ENCODE measurements at regions not wholly inside any gene's neighbourhood (a gene's known extent, or its start where the extent isn't known, plus 50 kb on each side); places are given as distances from the start of the nearest gene placed in this dataset.

DNA sequence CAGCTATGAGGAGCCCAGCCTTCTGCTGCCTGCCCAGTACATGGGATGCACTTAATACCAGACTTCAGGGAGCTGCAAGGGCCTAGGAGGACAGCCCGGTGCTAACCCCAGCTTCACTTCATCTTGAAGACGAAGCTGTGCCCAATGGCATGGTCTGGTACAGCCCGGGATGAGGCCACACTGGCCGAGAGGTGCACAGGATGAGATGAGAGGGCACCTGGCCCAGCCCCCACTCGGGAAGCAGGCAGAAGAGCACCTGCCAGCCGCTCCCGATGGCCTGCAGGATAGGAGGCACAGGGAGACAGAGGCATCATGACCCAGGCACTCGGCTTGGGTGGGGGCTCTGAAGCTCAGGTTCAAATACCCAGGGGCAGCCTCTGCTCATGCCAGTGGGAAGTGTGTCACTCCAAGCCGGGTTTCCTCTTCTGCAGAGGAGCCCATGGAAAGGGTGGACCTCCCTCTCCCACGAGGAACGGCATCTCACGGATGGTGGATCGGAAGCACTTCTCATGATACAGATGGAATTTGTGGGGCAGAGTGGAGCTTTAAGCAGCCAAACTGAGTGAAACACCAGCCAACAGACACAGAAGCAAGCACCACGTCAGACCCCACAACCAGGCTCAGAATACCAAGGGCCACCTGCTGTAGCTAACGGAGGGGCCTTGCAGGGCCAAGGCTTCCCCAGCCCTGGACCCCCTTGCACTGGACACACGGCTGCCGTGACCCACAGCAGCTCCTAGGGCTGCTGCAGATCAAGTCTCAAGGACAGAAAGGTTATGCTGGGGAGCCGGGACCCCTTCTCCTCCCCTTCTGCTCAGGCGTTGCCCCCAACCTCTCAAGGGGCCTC is 875.2 kb downstream of the BRD1 start:
- TF ChIP-seq, protein P1, sequence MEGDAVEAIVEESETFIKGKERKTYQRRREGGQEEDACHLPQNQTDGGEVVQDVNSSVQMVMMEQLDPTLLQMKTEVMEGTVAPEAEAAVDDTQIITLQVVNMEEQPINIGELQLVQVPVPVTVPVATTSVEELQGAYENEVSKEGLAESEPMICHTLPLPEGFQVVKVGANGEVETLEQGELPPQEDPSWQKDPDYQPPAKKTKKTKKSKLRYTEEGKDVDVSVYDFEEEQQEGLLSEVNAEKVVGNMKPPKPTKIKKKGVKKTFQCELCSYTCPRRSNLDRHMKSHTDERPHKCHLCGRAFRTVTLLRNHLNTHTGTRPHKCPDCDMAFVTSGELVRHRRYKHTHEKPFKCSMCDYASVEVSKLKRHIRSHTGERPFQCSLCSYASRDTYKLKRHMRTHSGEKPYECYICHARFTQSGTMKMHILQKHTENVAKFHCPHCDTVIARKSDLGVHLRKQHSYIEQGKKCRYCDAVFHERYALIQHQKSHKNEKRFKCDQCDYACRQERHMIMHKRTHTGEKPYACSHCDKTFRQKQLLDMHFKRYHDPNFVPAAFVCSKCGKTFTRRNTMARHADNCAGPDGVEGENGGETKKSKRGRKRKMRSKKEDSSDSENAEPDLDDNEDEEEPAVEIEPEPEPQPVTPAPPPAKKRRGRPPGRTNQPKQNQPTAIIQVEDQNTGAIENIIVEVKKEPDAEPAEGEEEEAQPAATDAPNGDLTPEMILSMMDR (IDR thresholded peaks at IDR 0.05; ENCODE audit: low read depth, low read length), result no peak
- Histone ChIP-seq H3K4me3 (no peak overlapping the region), H3K9me3 (ENCODE audit: low read depth) (no peaks in the 10 kb centered on the region), H3K27ac (no peak overlapping the region), H3K27me3 (no peaks in the 10 kb centered on the region), H3K36me3 (no peaks in the 10 kb centered on the region), H3K4me1 (ENCODE audit: low read depth) (no peaks in the 10 kb centered on the region)
- DNase-seq (ENCODE audit: low read depth in 1 of 2, low spot score in 1 of 2), result no peak

DNA sequence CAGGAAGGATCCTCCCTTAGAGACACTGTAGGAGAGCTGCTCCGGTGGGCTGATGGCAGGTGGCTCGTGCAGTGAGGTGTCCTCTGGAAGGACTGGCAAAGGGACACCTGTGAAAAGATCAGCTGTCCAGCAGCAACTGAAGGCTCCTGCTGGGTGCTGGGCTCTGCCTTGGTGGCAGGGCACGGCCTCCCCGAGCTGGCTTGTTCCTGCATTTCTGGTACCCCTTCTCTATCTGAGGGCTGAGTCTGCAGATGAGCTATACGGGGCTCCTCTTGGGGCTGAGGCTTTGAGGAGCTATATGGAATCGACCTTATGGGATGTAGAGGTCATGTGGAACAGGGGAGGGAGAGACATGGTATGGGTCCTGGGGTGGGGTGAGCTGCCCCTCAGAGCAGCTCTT is 875.8 kb downstream of the BRD1 start:
- TF ChIP-seq, protein P1 (IDR thresholded peaks at IDR 0.05; ENCODE audit: low read depth, low read length), result no peak
- DNase-seq (ENCODE audit: low read depth in 1 of 2, low spot score in 1 of 2), result no peak
- H3K27me3 ChIP-seq, result no peaks in the 10 kb centered on the region
- no peak overlapping the region for H3K4me3 ChIP-seq
- H3K4me1 ChIP-seq (ENCODE audit: low read depth), result no peaks in the 10 kb centered on the region
- H3K27ac ChIP-seq, result no peak overlapping the region
- no peaks in the 10 kb centered on the region for H3K9me3 ChIP-seq (ENCODE audit: low read depth)
- H3K36me3 ChIP-seq, result no peaks in the 10 kb centered on the region

DNA sequence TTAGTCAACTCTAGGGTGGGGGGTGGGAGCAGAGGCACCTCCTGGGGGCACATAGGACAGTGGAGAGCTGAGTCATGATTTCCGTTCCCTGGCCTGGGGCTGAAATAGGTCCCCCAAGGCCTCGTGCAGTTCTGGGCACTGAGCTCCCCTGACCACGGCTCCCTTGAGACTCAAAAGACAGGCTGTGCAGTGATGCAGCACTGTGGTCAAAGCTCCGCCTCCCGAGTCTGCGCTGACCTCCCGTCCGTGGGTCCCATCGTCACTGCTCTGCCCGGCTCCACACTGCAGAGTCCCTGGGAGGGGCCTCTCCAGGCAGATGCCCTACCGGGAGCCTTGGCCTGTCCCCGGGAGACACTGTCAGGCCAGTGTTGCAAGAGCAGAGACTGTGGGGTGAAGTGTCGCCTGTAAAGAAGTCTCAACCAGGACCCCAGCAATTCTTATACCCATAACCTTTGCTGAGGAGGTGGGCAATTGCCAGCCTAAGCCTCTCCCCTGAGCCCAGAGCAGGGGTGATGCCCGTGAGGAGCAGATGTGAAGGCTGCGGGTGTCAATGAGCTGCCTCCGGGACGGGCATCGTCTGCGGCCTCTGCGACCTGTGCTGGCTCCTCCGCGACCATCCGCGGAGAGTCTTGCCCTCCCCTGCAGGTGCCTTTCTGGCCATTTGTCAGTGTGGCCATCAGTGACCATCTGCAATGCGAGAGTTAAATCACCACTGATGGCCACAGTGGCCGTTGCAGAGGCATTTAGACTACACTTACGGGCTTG is 877.3 kb downstream of the BRD1 start:
- DNase-seq (ENCODE audit: low read depth in 1 of 2, low spot score in 1 of 2), result no peak
- Histone ChIP-seq H3K27ac (no peak overlapping the region), H3K27me3 (no peaks in the 10 kb centered on the region), H3K4me3 (no peak overlapping the region), H3K4me1 (ENCODE audit: low read depth) (no peaks in the 10 kb centered on the region), H3K9me3 (ENCODE audit: low read depth) (no peaks in the 10 kb centered on the region), H3K36me3 (no peaks in the 10 kb centered on the region)
- TF ChIP-seq, protein P1 (IDR thresholded peaks at IDR 0.05; ENCODE audit: low read depth, low read length), result no peak

DNA sequence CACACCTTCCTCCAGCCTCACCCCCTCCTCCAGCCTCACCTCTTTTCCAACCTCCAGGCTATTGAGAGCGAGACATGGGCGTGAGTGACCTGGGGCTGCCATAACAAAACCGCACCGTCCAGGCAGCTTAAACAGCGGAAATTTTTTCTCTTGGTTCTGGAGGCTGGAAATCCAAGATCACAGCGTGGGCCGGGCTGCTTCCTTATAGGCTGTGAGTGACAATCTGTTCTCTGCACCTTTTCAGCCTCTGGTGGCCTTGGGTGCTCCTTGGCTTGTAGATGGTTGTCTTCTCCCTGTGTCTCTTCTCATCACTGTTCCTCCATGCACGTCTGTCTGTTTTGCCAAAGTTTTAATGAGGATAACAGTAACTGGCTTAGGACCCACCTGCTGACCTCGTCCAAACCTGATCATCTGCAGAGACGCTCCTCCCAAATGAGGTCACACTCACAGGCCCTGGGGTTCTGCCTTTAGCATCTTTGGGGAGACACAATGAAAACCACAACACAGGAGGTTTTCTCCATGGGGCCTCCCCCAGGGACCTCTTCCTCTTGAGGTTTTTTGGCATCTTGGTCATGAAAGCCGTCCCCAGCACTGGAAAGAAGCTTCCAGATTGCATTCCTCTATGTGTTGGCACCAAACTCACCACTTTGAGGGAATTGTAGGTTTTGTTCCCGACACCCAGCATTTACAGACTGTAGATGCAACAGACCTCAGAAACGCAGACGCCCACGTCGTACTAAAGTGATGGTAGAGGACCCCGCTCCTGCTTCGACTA is 878.1 kb downstream of the BRD1 start:
- Histone ChIP-seq H3K4me3 (no peak overlapping the region), H3K9me3 (ENCODE audit: low read depth) (no peaks in the 10 kb centered on the region), H3K27me3 (no peaks in the 10 kb centered on the region), H3K4me1 (ENCODE audit: low read depth) (no peaks in the 10 kb centered on the region), H3K36me3 (no peaks in the 10 kb centered on the region), H3K27ac (no peak overlapping the region)
- TF ChIP-seq, protein P1 (IDR thresholded peaks at IDR 0.05; ENCODE audit: low read depth, low read length), result no peak
- DNase-seq (ENCODE audit: low read depth in 1 of 2, low spot score in 1 of 2), result no peak

DNA sequence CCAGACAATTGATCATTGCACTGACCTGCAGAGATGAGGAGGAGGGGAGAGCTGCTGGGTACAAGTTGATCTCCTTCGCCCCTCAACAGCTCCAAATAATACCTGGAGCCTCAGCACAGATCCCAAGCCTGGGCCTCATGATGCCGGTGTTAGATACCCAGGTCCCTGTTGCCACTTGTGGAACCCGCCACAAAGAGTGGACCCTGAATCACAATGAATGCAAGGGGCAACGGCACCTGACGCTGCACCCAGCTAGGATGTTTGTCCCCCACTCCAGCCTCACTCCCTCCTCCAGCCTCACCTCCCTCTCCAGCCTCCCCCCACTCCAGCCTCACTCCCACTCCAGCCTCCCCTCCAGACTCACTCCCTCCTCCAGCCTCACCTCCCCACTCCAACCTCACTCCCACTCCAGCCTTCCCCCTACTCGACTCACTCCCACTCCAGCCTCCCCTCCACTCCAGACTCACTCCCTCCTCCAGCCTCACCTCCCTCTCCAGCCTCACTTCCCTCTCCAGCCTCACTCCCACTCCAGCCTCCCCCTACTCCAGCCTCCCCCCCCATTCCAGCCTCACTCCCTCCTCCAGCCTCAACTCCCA is 879.0 kb downstream of the BRD1 start:
- Histone ChIP-seq H3K4me3 (no peak overlapping the region), H3K36me3 (no peaks in the 10 kb centered on the region), H3K9me3 (ENCODE audit: low read depth) (no peaks in the 10 kb centered on the region), H3K4me1 (ENCODE audit: low read depth) (no peaks in the 10 kb centered on the region), H3K27ac (no peak overlapping the region), H3K27me3 (no peaks in the 10 kb centered on the region)
- TF ChIP-seq, protein P1 (IDR thresholded peaks at IDR 0.05; ENCODE audit: low read depth, low read length), result no peak
- DNase-seq (ENCODE audit: low read depth in 1 of 2, low spot score in 1 of 2), result no peak
